ENCODE measurements at regions not wholly inside any gene's neighbourhood (a gene's known extent, or its start where the extent isn't known, plus 50 kb on each side); places are given as distances from the start of the nearest gene placed in this dataset.
"Not testable (repeated sequence)": the region's sequence is repeated elsewhere in the genome, so short reads cannot be mapped to it uniquely, and the experiment has no call there.

GRCh38 chr10:124211921-124212320 is 118.5 kb upstream of the CHST15 start:
- no peak overlapping the region for H3K4me3 ChIP-seq (ENCODE audit: low read length)
- no peaks in the 10 kb centered on the region for H3K9me3 ChIP-seq (ENCODE audit: low read depth, low read length)
- H3K4me1 ChIP-seq (ENCODE audit: insufficient read depth, low read length) = peaks cover 4% of the 10 kb centered on the region
- H3K27me3 ChIP-seq (ENCODE audit: insufficient read depth, low read length) = no peaks in the 10 kb centered on the region

DNA sequence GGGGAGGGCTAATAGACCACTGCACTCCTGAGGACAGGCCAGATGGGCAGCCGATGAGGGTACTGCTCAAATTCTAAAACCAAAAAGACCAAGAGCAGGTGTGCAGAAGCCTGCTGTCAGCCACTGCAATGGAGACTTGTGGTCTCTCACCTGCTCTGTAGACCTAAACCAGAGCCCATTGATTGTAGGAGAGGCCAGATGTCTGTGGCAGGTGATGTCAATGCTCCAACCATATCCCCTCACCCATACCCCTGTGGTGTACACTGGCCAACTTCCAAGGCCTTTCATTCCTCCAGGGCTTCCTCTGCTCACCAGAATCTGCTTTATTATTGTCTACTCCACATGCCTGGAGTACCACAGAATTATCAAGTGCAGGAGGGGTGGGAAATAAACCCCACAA is 116.9 kb upstream of the CHST15 start:
- Histone ChIP-seq H3K4me1 (ENCODE audit: insufficient read depth, low read length) (no peaks in the 10 kb centered on the region), H3K27me3 (ENCODE audit: insufficient read depth, low read length) (no peaks in the 10 kb centered on the region)

DNA sequence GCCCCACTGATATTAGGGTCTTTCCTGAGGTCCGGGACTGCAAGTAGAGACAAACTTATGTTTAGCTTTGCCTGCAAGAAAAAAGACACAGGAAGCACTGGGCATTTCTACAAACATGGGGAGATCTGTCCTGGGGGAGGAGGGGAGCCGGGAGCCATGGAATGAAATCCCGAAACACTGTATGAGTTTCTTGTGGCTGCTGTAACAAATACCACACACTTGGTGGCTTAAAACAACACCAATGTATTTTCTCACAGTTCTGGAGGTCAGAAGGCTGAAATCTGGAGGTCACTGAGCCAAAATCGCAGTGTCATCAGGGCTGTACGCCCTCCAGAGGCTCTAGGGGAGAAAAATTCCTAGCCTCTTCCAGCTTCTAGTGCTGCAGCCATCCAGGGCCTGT is 114.0 kb upstream of the CHST15 start:
- Histone ChIP-seq H3K9me3 (ENCODE audit: low read depth, low read length) (no peaks in the 10 kb centered on the region), H3K27me3 (ENCODE audit: insufficient read depth, low read length) (no peaks in the 10 kb centered on the region), H3K4me1 (ENCODE audit: insufficient read depth, low read length) (no peaks in the 10 kb centered on the region), H3K4me3 (ENCODE audit: low read length) (no peak overlapping the region)

More for the DNA sequence above, 116.9 kb upstream of the CHST15 start:
- Histone ChIP-seq H3K4me3 (ENCODE audit: low read length) (no peak overlapping the region), H3K9me3 (ENCODE audit: low read depth, low read length) (no peaks in the 10 kb centered on the region)

- no peaks in the 10 kb centered on the region for H3K4me1 ChIP-seq (ENCODE audit: insufficient read depth, low read length)
- no peaks in the 10 kb centered on the region for H3K27me3 ChIP-seq (ENCODE audit: insufficient read depth, low read length)
- no peak overlapping the region for H3K4me3 ChIP-seq (ENCODE audit: low read length)
- H3K9me3 ChIP-seq (ENCODE audit: low read depth, low read length) = no peaks in the 10 kb centered on the region
Observed at GRCh38 chr10:124206616-124207015, 113.2 kb upstream of the CHST15 start.

- no peaks in the 10 kb centered on the region for H3K9me3 ChIP-seq (ENCODE audit: low read depth, low read length)
- no peaks in the 10 kb centered on the region for H3K27me3 ChIP-seq (ENCODE audit: insufficient read depth, low read length)
- H3K4me3 ChIP-seq (ENCODE audit: low read length) = no peak overlapping the region
- no peaks in the 10 kb centered on the region for H3K4me1 ChIP-seq (ENCODE audit: insufficient read depth, low read length)
Observed at GRCh38 chr10:124205432-124205831, 112.0 kb upstream of the CHST15 start.

DNA sequence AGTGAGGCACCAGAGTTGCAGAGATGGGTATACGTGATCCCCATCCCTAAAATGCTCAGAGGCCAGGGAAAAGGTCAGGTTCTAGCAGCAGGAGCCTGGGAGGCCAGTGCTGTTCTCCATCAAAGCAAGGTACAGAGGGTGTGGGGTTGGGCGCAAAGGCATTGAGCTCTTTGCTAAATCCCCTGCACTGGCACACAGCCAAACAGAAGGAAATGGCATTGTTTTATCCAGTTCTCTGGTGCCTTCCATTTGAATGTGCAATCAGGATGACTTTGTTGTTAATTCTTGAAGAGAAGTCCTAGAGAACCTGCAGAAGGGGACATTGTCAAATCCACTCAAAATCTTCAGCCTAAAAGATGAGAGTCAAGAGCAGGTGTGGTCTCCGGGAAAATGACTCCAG is 111.3 kb upstream of the CHST15 start:
- H3K4me3 ChIP-seq (ENCODE audit: low read length) = no peak overlapping the region
- no peaks in the 10 kb centered on the region for H3K9me3 ChIP-seq (ENCODE audit: low read depth, low read length)
- H3K4me1 ChIP-seq (ENCODE audit: insufficient read depth, low read length) = no peaks in the 10 kb centered on the region
- no peaks in the 10 kb centered on the region for H3K27me3 ChIP-seq (ENCODE audit: insufficient read depth, low read length)

GRCh38 chr10:124200011-124200410 is 106.6 kb upstream of the CHST15 start:
- Histone ChIP-seq H3K4me1 (ENCODE audit: insufficient read depth, low read length) (peaks cover 6% of the 10 kb centered on the region), H3K27me3 (ENCODE audit: insufficient read depth, low read length) (no peaks in the 10 kb centered on the region), H3K4me3 (ENCODE audit: low read length) (no peak overlapping the region), H3K9me3 (ENCODE audit: low read depth, low read length) (no peaks in the 10 kb centered on the region)

DNA sequence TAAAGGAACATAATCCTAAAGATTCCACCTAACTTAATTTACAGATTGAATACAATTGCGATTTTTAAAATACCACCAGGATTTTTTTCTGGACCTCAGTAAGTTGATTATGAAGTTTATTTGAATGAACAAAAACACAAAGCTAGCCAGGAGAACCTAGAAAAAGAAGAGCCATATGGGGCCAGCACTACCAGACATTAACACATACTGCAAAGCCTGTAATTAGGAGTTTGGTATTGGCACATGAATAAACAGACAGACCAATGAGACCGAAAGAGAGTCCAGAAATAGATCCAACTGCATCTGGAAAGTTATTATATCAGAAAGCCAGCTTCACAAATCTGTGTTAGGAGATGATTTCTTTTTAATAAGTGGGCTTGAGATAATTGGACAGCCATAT is 105.5 kb upstream of the CHST15 start:
- no peak overlapping the region for H3K4me3 ChIP-seq (ENCODE audit: low read length)
- H3K27me3 ChIP-seq (ENCODE audit: insufficient read depth, low read length) = no peaks in the 10 kb centered on the region
- H3K9me3 ChIP-seq (ENCODE audit: low read depth, low read length) = no peaks in the 10 kb centered on the region
- H3K4me1 ChIP-seq (ENCODE audit: insufficient read depth, low read length) = peaks cover 6% of the 10 kb centered on the region

DNA sequence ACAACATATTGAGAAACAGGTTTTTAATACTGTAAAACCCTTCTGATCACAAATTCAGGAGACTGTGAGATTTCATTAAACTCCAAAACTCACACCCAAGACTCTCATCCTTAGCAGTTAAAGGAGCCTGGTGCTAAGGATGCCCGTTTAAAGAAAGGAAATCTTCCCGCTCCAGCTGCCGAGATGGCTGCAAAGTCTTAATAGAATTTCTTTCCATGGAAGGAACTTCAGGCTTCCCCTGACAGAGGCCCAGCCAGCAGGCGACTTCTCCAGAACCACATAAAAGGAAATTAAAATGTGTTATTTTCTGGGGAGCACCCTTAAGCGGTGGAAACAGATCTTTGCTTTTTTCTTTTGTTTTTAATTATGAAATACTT is 104.7 kb upstream of the CHST15 start:
- H3K4me1 ChIP-seq (ENCODE audit: insufficient read depth, low read length) = peaks cover 6% of the 10 kb centered on the region

GRCh38 chr10:124197371-124198124 is 104.2 kb upstream of the CHST15 start:
- Histone ChIP-seq H3K27me3 (ENCODE audit: insufficient read depth, low read length) (no peaks in the 10 kb centered on the region), H3K4me1 (ENCODE audit: insufficient read depth, low read length) (peaks cover 6% of the 10 kb centered on the region), H3K4me3 (ENCODE audit: low read length) (no peak overlapping the region), H3K9me3 (ENCODE audit: low read depth, low read length) (no peaks in the 10 kb centered on the region)

More for the DNA sequence above, 104.7 kb upstream of the CHST15 start:
- Histone ChIP-seq H3K9me3 (ENCODE audit: low read depth, low read length) (no peaks in the 10 kb centered on the region), H3K4me3 (ENCODE audit: low read length) (no peak overlapping the region), H3K27me3 (ENCODE audit: insufficient read depth, low read length) (no peaks in the 10 kb centered on the region)

GRCh38 chr10:124196659-124197058 is 103.3 kb upstream of the CHST15 start:
- Histone ChIP-seq H3K9me3 (ENCODE audit: low read depth, low read length) (no peaks in the 10 kb centered on the region), H3K4me3 (ENCODE audit: low read length) (no peak overlapping the region), H3K27me3 (ENCODE audit: insufficient read depth, low read length) (no peaks in the 10 kb centered on the region), H3K4me1 (ENCODE audit: insufficient read depth, low read length) (peaks cover 6% of the 10 kb centered on the region)

DNA sequence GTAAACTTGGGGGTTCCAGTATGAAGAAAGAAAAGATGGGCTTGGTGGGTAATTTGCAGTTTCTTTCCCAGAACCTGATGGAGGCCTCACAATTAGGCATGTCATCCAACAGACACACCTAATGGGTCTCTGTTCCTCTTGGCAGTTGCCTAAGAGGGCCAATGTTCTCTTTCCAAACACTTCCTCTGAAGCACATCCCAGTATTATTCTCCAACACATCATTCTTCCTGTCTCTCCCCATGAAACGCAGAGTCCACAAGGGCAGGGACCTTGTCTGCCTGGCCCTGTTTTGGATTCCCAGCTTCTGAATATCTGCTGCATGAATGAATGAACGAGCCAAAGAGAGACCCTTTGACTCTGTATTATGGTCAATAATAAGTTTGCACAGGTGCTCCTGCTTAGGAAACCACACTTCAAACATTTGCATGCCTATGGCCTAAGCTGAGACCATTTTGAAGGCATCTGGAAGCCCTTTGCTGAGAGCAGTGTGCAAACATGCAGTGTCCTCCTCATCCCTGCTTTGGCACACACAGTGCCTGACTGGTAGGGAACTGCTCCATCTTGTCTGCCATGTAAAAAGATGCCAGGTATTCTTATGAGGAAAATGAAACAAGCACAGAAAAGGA is 100.9 kb upstream of the CHST15 start:
- Histone ChIP-seq H3K4me1 (ENCODE audit: insufficient read depth, low read length) (peaks cover 6% of the 10 kb centered on the region), H3K27me3 (ENCODE audit: insufficient read depth, low read length) (no peaks in the 10 kb centered on the region), H3K9me3 (ENCODE audit: low read depth, low read length) (no peaks in the 10 kb centered on the region), H3K4me3 (ENCODE audit: low read length) (no peak overlapping the region)

- peaks cover 6% of the 10 kb centered on the region for H3K4me1 ChIP-seq (ENCODE audit: insufficient read depth, low read length)
- no peak overlapping the region for H3K4me3 ChIP-seq (ENCODE audit: low read length)
- H3K9me3 ChIP-seq (ENCODE audit: low read depth, low read length) = no peaks in the 10 kb centered on the region
- H3K27me3 ChIP-seq (ENCODE audit: insufficient read depth, low read length) = no peaks in the 10 kb centered on the region
Observed at GRCh38 chr10:124193309-124193696, 99.9 kb upstream of the CHST15 start.

DNA sequence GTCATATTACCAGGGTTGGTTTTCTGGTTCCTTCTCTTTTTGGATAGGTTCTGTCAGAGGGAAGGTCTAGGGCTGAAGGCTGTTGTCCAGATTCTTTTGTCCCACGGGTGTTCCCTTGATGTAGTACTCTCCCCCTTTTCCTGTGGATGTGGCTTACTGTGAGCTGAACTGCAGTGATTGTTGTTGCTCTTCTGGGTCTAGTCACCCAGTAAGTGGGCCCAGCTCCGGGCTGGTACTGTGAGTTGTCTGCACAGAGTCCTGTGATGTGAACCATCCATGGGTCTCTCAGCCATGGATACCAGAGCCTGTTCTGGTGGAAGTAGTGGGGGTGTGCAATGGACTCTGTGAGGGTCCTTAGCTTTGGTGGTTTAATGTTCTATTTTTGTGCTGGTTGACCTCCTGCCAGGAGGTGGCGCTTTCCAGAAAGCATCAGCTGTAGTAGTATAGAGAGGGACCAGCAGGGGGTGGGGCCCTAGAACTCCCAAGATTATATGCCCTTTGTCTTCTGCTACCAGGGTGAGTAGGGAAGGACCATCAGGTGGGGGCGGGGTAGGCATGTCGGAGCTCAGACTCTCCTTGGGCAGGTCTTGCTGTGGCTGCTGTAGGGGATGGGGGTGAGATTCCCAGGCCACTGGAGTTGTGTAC is 99.4 kb upstream of the CHST15 start:
- H3K27me3 ChIP-seq (ENCODE audit: insufficient read depth, low read length); H3K4me3 ChIP-seq (ENCODE audit: low read length); H3K9me3 ChIP-seq (ENCODE audit: low read depth, low read length); H3K4me1 ChIP-seq (ENCODE audit: insufficient read depth, low read length): not testable (repeated sequence)

DNA sequence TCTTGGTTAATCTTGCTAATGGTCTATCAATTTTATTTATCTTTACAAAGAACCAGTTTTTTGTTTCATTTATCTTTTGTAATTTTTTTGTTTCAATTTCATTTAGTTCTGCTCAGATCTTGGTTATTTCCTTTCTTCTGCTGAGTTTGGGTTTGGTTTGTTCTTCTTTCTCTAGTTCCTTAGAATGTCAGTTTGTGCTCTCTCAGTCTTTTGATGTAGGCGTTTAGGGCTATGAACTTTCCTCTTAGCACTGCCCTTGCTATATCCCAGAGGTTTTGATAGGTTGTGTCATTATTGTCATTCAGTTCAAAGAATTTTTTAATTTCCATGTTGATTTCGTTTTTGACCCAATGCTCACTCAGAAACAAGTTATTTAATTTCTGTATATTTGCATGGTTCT is 97.1 kb upstream of the CHST15 start:
- not testable (repeated sequence) for H3K4me3 ChIP-seq (ENCODE audit: low read length); H3K27me3 ChIP-seq (ENCODE audit: insufficient read depth, low read length); H3K9me3 ChIP-seq (ENCODE audit: low read depth, low read length); H3K4me1 ChIP-seq (ENCODE audit: insufficient read depth, low read length)

- no peaks in the 10 kb centered on the region for H3K4me1 ChIP-seq (ENCODE audit: insufficient read depth, low read length)
- no peak overlapping the region for H3K4me3 ChIP-seq (ENCODE audit: low read length)
- no peaks in the 10 kb centered on the region for H3K27me3 ChIP-seq (ENCODE audit: insufficient read depth, low read length)
- H3K9me3 ChIP-seq (ENCODE audit: low read depth, low read length) = no peaks in the 10 kb centered on the region
Observed at GRCh38 chr10:124186956-124187355, 93.6 kb upstream of the CHST15 start.

Measured in mononuclear cell (primary cell).